ENCODE measurements at regions not wholly inside any gene's neighbourhood (a gene's known extent, or its start where the extent isn't known, plus 50 kb on each side); places are given as distances from the start of the nearest gene placed in this dataset.
"Not testable (repeated sequence)": the region's sequence is repeated elsewhere in the genome, so short reads cannot be mapped to it uniquely, and the experiment has no call there.

- Histone ChIP-seq H3K4me3 (ENCODE audit: low read depth, low read length) (no peak overlapping the region), H3K27me3 (no peaks in the 10 kb centered on the region), H3K36me3 (no peaks in the 10 kb centered on the region), H3K9me3 (no peaks in the 10 kb centered on the region), H3K4me1 (no peaks in the 10 kb centered on the region)
- TF ChIP-seq, protein P1, sequence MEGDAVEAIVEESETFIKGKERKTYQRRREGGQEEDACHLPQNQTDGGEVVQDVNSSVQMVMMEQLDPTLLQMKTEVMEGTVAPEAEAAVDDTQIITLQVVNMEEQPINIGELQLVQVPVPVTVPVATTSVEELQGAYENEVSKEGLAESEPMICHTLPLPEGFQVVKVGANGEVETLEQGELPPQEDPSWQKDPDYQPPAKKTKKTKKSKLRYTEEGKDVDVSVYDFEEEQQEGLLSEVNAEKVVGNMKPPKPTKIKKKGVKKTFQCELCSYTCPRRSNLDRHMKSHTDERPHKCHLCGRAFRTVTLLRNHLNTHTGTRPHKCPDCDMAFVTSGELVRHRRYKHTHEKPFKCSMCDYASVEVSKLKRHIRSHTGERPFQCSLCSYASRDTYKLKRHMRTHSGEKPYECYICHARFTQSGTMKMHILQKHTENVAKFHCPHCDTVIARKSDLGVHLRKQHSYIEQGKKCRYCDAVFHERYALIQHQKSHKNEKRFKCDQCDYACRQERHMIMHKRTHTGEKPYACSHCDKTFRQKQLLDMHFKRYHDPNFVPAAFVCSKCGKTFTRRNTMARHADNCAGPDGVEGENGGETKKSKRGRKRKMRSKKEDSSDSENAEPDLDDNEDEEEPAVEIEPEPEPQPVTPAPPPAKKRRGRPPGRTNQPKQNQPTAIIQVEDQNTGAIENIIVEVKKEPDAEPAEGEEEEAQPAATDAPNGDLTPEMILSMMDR (IDR thresholded peaks at IDR 0.05; ENCODE audit: low read depth, low read length) = no peak
- no peak for DNase-seq
These were observed 71.0 kb upstream of the LSM6 start for GRCh38 chr4:146104541-146104940.

GRCh38 chr4:146104052-146104451, 71.5 kb upstream of the LSM6 start:
- not testable (repeated sequence) for H3K4me1 ChIP-seq; DNase-seq; H3K27me3 ChIP-seq; H3K4me3 ChIP-seq (ENCODE audit: low read depth, low read length); H3K36me3 ChIP-seq; H3K9me3 ChIP-seq

GRCh38 chr4:146099585-146099984, 75.9 kb upstream of the LSM6 start:
- no peak overlapping the region for H3K4me3 ChIP-seq (ENCODE audit: low read depth, low read length)

DNA sequence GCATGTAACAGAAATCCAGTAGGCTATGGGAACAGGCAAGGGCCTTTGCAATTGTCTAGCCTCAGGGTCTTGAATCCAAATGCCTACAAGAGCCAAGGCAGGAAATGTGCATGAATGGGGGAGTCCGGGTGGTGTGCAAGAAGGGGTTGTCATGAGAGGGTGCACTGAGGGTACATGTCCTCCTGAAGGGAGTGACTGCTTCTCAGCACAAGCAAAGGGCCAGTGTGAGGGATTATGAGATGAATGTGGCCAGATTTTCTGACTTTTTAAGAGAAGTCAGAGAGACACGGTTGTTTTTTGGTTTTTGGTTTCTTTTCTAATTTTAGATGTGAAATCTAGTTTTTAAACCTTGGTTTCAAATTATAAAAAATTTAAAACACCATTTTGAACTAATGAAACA, 76.5 kb upstream of the LSM6 start:
- TF ChIP-seq, protein P1 (IDR thresholded peaks at IDR 0.05; ENCODE audit: low read depth, low read length) = no peak
- no peaks in the 10 kb centered on the region for H3K9me3 ChIP-seq
- no peak for DNase-seq
- H3K4me3 ChIP-seq (ENCODE audit: low read depth, low read length) = no peak overlapping the region
- H3K4me1 ChIP-seq = no peaks in the 10 kb centered on the region
- H3K27me3 ChIP-seq = peaks cover under 1% of the 10 kb centered on the region; the same call in 1 of the 2 replicates
- H3K36me3 ChIP-seq = no peaks in the 10 kb centered on the region

More at GRCh38 chr4:146099585-146099984, 75.9 kb upstream of the LSM6 start:
- no peak for DNase-seq
- TF ChIP-seq, protein P1 (IDR thresholded peaks at IDR 0.05; ENCODE audit: low read depth, low read length) = no peak
- Histone ChIP-seq H3K4me1 (no peaks in the 10 kb centered on the region), H3K27me3 (no peaks in the 10 kb centered on the region), H3K36me3 (no peaks in the 10 kb centered on the region), H3K9me3 (no peaks in the 10 kb centered on the region)

GRCh38 chr4:146098397-146098796, 77.1 kb upstream of the LSM6 start:
- TF ChIP-seq, protein P1 (IDR thresholded peaks at IDR 0.05; ENCODE audit: low read depth, low read length) = no peak
- H3K9me3 ChIP-seq = no peaks in the 10 kb centered on the region
- no peak for DNase-seq
- peaks cover 5% of the 10 kb centered on the region; the same call in 1 of the 2 replicates for H3K27me3 ChIP-seq
- H3K36me3 ChIP-seq = no peaks in the 10 kb centered on the region
- H3K4me1 ChIP-seq = no peaks in the 10 kb centered on the region
- H3K4me3 ChIP-seq (ENCODE audit: low read depth, low read length) = no peak overlapping the region

DNA sequence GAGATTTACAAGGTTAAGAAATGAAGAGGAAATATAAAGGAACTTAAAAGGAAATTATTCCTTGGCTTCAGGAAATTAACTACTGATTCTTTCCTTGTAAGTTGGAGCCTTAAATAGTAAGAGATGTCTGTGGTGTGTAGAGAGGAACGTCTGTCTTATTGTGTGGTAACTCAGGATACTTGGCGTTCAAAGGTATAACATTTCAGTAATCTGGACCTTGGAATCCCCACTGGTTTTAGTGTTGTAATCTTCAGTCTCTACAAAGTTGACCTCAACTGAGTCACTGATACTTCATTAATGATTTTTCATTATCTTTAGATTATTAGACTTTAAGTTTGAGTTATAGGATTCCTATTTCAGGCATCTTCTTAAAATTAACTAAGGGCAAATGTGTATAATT, 79.1 kb upstream of the LSM6 start:
- Histone ChIP-seq H3K27me3 (peaks cover 5% of the 10 kb centered on the region), H3K36me3 (no peaks in the 10 kb centered on the region), H3K9me3 (no peaks in the 10 kb centered on the region), H3K4me1 (no peaks in the 10 kb centered on the region), H3K4me3 (ENCODE audit: low read depth, low read length) (no peak overlapping the region)
- TF ChIP-seq, protein P1 (IDR thresholded peaks at IDR 0.05; ENCODE audit: low read depth, low read length) = no peak
- DNase-seq = no peak

DNA sequence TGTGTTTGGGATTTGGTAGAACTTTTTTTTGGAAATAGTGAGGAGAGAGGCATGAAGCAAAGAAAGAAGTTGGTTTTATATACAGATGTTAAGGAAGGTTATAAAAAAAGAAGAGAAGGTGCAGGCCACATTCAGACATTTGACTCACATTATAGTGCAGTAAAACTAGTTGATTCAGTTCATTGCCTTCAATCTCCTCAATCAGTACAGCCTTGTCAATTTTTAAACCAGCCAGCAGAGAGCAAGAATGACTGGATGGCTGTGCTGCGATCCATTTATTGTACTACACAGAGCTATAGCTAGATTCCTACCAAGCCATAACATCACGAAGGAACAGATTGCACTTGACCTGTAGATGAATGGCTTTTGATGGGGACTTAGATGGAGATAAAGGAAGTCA, 79.7 kb upstream of the LSM6 start:
- Histone ChIP-seq H3K36me3 (no peaks in the 10 kb centered on the region), H3K27me3 (peaks cover 5% of the 10 kb centered on the region), H3K4me3 (ENCODE audit: low read depth, low read length) (no peak overlapping the region), H3K9me3 (no peaks in the 10 kb centered on the region), H3K4me1 (no peaks in the 10 kb centered on the region)
- TF ChIP-seq, protein P1 (IDR thresholded peaks at IDR 0.05; ENCODE audit: low read depth, low read length) = no peak
- DNase-seq = no peak

Measured in BE2C (cell line).